ENCODE measurements at regions not wholly inside any gene's neighbourhood (a gene's known extent, or its start where the extent isn't known, plus 50 kb on each side); places are given as distances from the start of the nearest gene placed in this dataset.
"Not testable (repeated sequence)": the region's sequence is repeated elsewhere in the genome, so short reads cannot be mapped to it uniquely, and the experiment has no call there.

DNA sequence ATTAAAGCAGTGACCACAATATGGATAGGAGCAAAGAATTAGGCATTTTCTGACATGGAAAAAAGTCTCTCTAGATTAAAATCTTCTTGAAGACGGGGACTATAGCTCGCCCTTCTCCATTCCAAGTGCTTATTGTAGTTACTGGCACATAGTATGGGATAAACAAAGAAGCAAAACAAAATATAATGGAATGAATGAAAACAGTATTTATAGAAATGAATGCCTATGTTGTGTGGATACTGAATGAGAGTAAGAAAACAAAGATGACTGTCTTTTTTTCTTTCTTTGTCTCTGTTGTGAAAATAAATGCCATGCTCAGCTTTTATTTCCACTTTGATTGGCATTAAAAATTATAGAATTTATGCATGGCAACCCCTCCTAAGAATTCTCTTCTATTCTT is 1414.3 kb upstream of the ACO1 start:
- intact Hi-C loops (cut with DNase I): no loop called here
- DNase-seq: no peak
- no peak for ATAC-seq (ENCODE audit: poor library complexity)

DNA sequence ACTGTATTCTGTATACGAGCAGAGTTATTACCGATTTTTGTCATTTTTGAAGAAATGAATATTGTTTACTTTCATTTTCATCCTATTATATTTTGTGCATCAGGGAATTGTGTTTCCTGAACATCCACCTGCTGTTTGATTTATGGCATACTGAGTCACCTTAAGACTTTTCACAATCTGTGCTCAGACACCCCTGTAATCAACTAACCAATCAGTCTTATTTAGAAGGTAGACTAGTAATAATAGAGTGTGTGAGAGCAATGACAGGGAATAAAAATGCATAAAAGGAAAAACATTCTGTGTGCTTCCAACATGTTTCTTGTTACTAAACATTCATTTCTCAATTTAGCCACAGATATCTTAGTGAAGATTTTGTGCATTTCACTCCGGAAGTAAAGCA is 1413.6 kb upstream of the ACO1 start:
- intact Hi-C loops (cut with DNase I): no loop called here
- no peak for ATAC-seq (ENCODE audit: poor library complexity)
- DNase-seq: no peak

DNA sequence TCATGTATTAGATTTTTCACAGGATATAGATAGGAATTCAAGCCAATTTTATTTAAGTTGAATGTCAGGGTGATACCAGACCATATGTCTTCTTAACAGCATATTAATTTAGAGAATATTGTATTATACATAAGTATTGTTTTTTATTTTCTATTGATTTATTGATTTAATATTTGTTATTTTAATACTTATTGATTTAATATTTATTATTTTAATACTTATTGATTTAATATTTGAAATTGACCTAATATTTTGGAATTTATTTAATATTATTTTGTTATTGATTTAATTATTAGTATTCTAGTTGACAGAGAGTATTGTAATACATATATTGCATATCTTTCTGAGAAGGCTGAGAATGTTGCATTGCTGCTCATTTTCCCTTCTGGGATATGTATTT is 1411.8 kb upstream of the ACO1 start:
- intact Hi-C loops (cut with DNase I): no loop called here
- no peak for DNase-seq
- no peak for ATAC-seq (ENCODE audit: poor library complexity)

DNA sequence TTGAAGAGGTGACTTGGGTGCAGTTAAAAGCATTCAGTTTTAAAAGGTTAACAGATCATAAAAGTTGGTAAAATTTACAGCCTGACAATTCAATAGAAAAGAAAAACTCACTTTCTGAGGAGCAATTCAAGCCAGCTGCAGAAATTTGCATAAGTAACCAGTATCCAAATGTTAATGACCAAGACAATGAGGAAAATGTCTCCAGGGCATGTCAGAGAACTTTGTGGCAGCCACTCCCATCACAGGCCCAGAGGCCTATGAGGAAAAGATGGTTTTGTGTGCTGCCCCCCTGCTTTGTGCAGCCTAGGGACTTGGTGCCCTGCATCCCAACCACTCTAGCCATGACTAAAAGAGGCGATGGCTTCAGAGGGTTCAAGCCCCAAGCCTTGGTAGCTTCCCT is 1406.5 kb upstream of the ACO1 start:
- ATAC-seq (ENCODE audit: poor library complexity): no peak
- intact Hi-C loops (cut with DNase I): no loop called here

DNA sequence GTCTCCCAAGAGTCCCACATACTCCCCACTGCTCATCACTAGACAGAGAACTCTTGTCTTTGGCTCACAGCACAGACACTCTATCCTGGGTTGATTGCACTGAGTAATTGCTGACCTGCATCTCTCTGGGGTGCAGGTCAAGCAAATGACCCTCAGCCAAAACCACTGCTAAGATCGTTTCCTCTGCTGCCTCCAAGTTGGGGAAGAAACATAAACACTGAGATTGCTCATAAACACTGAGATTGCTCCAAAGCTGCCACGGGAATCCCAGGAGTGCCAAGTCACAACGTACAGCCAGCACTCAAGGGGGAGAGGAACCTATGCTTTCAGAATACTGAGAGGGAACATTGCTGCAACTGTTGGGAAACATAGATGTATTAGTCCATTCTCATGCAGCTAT is 1402.1 kb upstream of the ACO1 start:
- no peak for DNase-seq
- no peak for ATAC-seq (ENCODE audit: poor library complexity)
- intact Hi-C loops (cut with DNase I): no loop called here

More for the DNA sequence above, 1406.5 kb upstream of the ACO1 start:
- DNase-seq: no peak

DNA sequence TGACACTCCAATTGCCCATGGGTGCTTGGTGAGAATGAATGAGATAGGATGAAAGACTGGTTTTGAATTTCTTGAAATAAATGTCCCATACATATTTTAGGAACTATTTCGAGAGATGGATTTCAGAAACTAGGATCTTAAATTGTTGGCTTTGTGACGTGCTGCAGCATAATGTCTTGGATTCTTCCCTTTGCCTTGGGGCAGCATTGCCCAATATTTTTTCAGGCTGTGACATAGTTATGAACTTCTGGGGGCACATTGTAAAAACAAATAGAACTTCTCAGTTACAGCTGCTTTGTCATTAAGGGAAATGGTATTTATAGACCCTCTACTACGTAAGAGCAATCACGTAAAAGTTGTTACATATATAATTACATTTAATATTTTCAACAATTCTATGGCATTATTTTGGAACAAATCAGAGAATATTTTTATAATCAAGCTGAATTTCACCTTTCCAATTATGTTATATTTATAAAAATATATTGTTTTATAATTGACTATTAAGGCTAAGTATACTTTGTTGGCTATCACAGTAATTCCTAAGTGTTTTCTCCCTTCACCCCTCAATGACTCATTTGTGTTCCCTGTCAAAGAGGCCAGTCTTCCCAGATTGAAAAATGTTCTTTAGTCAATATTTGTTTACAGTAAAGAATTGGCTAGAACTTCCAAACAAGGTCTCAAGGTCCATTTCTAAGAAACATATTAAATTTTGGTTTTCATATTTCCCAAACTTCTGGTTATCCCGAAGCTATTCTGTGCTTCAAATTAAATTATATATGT is 1388.3 kb upstream of the ACO1 start:
- no peak for DNase-seq
- ATAC-seq (ENCODE audit: poor library complexity): no peak
- intact Hi-C loops (cut with DNase I): no loop called here

DNA sequence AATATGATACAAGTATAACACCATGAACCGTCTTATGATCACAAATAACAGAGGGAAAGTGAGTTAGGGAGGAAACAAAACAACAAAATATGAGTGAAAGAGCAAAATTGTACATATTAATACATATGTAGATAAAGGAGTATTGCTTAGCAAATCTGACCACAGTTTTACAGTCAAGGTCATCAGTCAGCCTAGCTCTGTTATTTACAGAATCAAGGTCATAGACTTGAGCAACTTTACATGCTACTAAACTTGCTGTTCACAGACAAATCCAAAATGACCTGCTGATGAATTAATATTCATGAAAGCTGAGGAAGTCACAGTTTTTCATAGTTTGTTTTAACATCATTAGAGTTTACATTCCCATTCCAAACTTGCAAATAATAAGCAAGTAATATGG is 1387.7 kb upstream of the ACO1 start:
- intact Hi-C loops (cut with DNase I): no loop called here
- DNase-seq (no peak), ATAC-seq (ENCODE audit: poor library complexity) (no peak)

DNA sequence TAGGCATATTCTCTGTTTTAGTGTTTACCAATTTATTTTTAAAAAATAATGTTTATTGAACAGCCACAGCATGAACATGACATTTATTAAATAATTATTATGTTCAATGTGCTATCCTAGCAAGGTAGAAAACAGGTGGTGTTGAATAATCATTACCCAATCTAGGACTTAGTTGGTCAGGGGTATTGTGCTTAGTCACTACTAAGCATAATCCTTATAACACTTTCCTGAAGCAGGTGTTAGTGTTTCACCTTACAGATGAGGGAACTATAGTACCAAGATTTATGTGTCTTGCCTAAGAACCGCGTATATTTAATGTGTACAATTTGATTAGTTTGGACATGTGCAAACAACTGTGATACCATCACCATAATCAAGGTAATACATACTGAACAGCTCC is 1387.2 kb upstream of the ACO1 start:
- ATAC-seq (ENCODE audit: poor library complexity) (no peak), DNase-seq (no peak)
- intact Hi-C loops (cut with DNase I): no loop called here

DNA sequence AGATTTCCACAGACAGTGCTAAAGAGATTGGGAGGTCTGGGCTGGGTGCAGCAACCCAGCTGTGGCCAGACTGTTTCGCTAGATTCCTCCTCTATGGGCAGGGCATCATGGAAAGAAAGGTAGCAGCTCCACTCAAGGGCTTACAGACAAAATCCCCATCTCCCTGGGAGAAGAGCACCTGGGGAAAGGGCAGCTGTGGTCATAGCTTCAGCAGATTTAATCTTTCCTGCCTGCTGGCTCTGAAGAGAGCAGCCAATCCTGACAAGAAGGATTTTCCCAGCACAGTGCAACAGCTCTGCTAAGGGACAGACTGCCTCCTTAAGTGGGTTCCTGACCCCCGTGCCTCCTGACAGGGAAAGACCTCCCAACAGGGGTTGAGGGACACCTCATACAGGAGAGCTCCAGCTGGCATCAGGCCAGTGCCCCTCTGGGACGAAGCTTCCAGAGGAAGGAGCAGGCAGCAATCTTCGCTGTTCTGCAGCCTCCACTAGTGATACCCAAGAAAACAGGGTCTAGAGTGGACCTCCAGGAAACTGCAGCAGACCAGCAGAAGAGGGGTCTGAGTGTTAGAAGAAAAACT is 1379.3 kb upstream of the ACO1 start:
- ATAC-seq (ENCODE audit: poor library complexity) (no peak), DNase-seq (no peak)
- intact Hi-C loops (cut with DNase I): no loop called here

DNA sequence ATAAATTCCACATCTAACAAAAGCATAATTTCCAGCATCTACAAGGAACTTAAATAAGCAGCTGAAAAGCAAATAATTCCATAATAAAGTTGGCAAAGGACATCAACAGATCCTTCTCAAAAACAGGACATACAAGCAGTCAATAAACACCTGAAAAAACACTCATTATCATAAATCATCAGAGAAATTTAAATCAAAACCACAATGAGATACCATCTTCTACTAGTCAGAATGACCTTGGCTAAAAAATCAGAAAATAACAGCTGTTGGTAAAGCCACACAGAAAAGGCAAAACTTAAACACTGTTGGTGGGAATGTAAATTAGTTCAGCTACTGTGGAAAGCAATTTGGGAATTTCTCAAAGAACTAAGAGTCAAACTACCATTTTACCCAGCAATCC is 1371.1 kb upstream of the ACO1 start:
- ATAC-seq (ENCODE audit: poor library complexity): no peak
- intact Hi-C loops (cut with DNase I): no loop called here
- DNase-seq: no peak

DNA sequence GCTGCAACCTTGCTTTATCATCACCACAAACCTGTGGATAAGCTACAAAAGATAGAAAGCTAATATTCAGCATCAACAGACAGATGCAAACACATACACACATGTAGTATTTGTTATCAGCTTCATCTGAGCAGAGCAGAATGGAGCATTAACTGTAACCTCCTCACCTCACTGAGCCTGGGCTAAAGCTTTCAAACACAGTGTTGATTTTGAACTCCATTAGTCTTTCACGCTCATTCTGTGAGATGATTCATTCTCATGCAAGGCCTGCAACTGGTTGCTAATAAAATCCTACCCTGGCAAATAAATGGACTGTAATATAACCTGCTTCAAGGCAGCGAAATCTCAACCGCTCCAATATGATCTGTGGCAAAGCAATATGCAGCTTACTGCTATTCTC is 1360.6 kb upstream of the ACO1 start:
- intact Hi-C loops (cut with DNase I): no loop called here
- ATAC-seq (ENCODE audit: poor library complexity) (no peak), DNase-seq (no peak)

DNA sequence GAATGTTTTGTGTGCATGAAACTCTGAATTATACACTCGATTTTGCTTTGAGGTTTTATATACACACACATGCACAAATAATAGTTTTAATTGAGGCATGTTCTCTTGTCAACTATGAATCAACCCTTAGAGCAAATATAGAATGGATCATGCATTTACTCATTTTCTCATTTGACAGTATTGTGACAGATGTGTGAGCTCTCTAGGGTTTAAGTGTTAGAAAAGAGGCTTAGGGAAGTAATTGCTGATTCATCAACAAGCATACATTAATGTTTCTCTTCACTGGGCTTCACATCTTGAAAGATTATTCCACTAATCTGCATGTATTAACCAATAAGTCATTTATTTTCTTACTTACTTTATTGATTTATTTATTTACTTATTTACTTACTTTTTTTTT is 1356.8 kb upstream of the ACO1 start:
- ATAC-seq (ENCODE audit: poor library complexity) (no peak), DNase-seq (no peak)
- intact Hi-C loops (cut with DNase I): no loop called here

DNA sequence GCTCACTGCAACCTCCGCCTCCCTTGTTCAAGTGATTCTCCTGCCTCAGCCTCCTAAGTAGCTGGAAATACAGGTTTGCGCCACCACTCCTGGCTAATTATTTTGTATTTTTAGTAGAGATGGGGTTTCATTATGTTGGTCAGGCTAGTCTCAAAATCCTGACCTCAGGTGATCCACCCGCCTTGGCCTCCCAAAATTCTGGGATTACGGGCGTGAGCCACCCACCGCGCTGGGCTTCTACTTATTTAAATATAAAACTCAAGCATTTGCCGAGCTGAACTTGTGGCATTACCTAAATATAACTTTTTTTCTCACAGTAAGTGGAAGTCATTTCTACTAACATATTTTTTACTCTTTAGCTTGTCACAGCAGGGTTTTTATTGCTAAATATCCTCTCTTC is 1356.3 kb upstream of the ACO1 start:
- ATAC-seq (ENCODE audit: poor library complexity) (no peak), DNase-seq (no peak)
- intact Hi-C loops (cut with DNase I): no loop called here

DNA sequence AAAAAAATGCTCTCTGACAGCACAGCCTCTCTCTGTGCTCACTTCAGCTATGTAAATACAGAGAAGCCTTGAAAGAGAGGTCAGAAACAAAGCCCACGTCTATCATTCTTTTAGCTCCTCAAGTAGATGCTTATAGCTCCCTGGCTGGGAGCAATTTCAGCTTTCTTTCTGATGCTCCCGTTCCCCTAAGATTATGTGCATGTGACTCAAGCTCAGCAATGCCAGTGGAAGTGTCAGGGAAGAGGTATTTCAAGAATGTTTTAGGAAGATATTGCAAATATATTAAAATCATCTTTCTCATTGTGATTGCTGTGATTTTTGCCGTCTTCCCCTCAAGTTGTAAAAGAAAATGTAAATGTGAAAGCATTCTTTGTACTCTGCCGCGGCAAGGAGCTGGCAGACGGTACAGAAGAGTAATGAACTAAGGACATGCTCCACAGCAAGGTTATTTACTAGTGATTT is 1353.7 kb upstream of the ACO1 start:
- ATAC-seq (ENCODE audit: poor library complexity) (no peak), DNase-seq (no peak)
- intact Hi-C loops (cut with DNase I): no loop called here

DNA sequence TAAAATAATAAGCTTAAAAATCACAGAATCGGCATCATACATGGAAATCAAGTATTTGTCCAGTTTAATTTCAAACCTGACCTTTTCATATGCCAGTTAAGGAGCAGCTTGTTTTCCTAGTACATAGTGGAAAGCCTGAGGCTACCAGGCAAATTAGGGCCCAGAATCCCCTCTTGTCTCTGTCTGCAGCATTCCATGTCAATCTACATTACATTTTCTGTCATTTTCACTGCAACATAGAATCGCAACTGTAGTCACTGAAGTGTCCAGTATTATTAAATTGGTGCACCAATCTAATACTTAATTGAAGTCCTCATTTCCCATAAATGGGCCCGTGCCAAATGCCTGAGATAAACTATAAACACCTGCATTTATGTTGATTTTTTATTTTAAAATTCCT is 1352.2 kb upstream of the ACO1 start:
- ATAC-seq (ENCODE audit: poor library complexity) (no peak), DNase-seq (no peak)
- intact Hi-C loops (cut with DNase I): no loop called here

DNA sequence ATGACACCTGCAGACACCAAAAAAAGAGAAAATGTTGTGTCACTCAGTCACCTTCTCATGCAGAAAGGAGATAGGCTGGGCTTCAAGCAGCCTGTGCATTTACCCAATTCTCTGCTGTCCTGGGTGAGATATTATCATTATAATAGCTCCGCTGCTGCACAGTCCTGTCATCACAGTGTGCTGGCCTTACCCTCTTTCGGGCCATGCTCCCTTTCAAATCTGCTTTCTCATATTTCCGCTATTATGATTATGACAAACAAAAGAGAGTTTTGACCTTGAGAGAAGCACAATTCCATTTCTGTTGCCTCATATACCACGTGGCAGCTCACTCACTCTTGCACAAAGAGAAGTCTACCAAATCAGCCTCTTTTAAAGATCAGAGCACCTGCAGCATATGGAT is 1350.1 kb upstream of the ACO1 start:
- intact Hi-C loops (cut with DNase I): no loop called here
- DNase-seq (no peak), ATAC-seq (ENCODE audit: poor library complexity) (no peak)

DNA sequence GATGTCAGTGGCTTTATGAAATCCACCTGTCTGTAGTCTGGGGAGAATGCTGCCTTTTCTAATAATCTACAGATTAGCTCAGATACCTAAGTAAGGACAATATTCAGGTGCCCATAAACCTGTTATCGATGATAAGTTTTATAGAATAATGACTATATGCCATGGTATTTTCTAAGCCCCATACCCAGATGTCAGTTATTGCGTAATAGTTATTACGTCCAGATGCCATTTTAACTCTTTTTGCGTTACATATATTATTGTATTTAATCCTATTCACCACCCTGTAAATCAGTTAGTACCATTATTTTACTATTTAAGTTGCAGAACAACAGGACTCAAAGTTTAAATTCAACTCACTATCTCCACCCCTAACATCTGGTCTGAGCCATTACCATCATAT is 1343.9 kb upstream of the ACO1 start:
- DNase-seq (no peak), ATAC-seq (ENCODE audit: poor library complexity) (no peak)
- intact Hi-C loops (cut with DNase I): no loop called here

DNA sequence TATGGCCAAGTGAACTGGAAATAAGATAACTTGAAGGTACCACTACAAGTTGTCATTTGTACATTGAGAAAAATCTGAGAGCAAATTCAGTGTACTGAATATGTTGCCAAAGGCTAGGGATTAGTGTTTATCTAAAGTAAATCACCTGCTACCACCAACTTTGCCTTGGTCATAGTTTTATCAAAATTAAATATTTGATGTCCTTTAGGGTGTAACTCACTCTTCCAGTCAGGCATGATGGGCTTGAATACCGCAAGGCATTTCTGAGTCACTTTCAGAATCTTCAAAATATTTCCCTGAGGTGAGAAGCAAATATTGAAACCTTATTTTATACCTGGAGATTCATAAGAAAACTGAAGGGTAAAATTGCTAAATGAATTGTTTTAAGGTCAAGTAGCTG is 1338.6 kb upstream of the ACO1 start:
- intact Hi-C loops (cut with DNase I): no loop called here
- no peak for DNase-seq
- ATAC-seq (ENCODE audit: poor library complexity): no peak

DNA sequence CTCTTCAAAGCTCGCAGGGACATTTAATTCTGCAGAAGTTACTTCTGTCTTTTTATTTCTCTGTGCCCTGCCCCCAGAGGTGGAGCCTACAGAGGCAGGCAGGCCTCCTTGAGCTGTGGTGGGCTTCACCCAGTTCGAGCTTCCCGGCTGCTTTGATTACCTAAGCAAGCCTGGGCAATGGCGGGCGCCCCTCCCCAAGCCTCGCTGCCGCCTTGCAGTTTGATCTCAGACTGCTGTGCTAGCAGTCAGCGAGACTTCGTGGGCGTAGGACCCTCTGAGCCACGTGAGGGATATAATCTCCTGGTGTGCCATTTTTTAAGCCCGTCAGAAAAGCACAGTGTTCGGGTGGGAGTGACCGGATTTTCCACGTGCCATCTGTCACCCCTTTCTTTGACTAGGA is 1322.9 kb upstream of the ACO1 start:
- DNase-seq; intact Hi-C loops (cut with DNase I); ATAC-seq (ENCODE audit: poor library complexity): not testable (repeated sequence)

DNA sequence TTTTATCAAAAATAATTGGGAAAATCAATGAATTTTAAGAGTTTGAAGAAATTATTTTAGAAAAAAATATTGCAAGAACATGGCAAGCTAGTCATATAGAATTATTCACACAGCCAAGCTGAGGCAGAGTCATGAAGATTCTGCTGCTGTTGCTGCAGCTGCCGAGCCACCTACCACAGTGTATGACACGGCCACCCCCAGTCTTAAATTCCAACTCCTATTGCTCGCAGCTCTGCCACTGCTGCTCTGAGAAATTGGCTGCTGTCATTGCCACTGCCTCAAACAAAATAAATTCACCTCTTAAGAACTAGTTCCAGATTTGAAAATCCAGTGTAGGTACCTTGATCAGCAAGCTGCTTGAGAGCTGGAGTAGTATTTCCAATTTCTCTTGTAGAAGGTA is 1318.8 kb upstream of the ACO1 start:
- DNase-seq: no peak
- no peak for ATAC-seq (ENCODE audit: poor library complexity)
- intact Hi-C loops (cut with DNase I): no loop called here

DNA sequence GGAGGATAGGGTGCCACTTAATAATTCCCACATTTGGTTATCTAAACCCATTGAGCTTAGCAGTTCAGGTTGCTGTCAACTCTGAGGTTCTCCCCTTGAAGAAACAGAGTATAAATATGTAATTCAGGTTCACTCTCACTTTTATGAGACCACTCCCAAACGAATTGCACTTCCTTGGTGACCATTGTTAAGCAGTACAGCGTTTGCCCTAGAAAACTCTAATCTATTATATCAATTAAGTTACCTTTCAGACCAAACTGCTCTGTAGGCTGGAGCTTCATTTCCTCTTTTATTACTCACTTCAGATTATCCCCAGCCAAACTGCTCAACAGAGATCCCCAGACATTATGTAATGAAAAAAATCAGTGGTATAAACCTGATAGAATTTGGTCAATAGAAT is 1317.0 kb upstream of the ACO1 start:
- DNase-seq (no peak), ATAC-seq (ENCODE audit: poor library complexity) (no peak)
- intact Hi-C loops (cut with DNase I): no loop called here

Data from Right ventricle myocardium superior (tissue), 1 donor.